ENCODE measurements at regions not wholly inside any gene's neighbourhood (a gene's known extent, or its start where the extent isn't known, plus 50 kb on each side); places are given as distances from the start of the nearest gene placed in this dataset.

GRCh38 chr11:92278791-92279433 is 54.3 kb downstream of the FAT3 start:
- Histone ChIP-seq H2AFZ (ENCODE audit: control insufficient read depth, low read length) (no peak overlapping the region), H3K79me2 (ENCODE audit: control insufficient read depth, insufficient read depth, low read length) (no peaks in the 10 kb centered on the region), H3K9ac (ENCODE audit: control insufficient read depth, extremely low read depth, insufficient read depth, low read length) (no peak overlapping the region), H3K36me3 (ENCODE audit: control insufficient read depth in 2 of 2, extremely low read depth in 1 of 2, insufficient read depth in 2 of 2, low read length in 2 of 2) (no peaks in the 10 kb centered on the region), H3K9me1 (ENCODE audit: control insufficient read depth, extremely low read depth, insufficient read depth, low read length) (no peaks in the 10 kb centered on the region), H3K4me1 (ENCODE audit: control insufficient read depth, extremely low read depth, insufficient read depth, low read length) (peaks cover 2% of the 10 kb centered on the region), H3K9me3 (ENCODE audit: control insufficient read depth, low read depth, low read length) (no peaks in the 10 kb centered on the region), H3K4me2 (ENCODE audit: control insufficient read depth, extremely low read depth, insufficient read depth, low read depth, low read length) (no peak overlapping the region), H3K27me3 (ENCODE audit: control insufficient read depth, extremely low read depth, insufficient read depth, low read length) (no peaks in the 10 kb centered on the region), H4K20me1 (ENCODE audit: control insufficient read depth, extremely low read depth, insufficient read depth, low read length) (no peaks in the 10 kb centered on the region), H3K27ac (ENCODE audit: control insufficient read depth, insufficient read depth, low read length) (no peak overlapping the region), H3K4me3 (ENCODE audit: control insufficient read depth in 2 of 3, extremely low read depth in 1 of 3, insufficient read depth in 2 of 3, low read depth in 1 of 3, low read length in 3 of 3) (no peak overlapping the region)
- DNase-seq (ENCODE audit: low read depth, low spot score) (no peak), FAIRE-seq (no peak)
- dilution Hi-C loops (cut with MboI; ENCODE audit: extremely low pct_ligation_motif_present, low sequenced_read_pairs) = no loop called here
- TF ChIP-seq EZH2 (IDR thresholded peaks at IDR 0.05; ENCODE audit: low read length) = no peak
- TF ChIP-seq, protein P1, sequence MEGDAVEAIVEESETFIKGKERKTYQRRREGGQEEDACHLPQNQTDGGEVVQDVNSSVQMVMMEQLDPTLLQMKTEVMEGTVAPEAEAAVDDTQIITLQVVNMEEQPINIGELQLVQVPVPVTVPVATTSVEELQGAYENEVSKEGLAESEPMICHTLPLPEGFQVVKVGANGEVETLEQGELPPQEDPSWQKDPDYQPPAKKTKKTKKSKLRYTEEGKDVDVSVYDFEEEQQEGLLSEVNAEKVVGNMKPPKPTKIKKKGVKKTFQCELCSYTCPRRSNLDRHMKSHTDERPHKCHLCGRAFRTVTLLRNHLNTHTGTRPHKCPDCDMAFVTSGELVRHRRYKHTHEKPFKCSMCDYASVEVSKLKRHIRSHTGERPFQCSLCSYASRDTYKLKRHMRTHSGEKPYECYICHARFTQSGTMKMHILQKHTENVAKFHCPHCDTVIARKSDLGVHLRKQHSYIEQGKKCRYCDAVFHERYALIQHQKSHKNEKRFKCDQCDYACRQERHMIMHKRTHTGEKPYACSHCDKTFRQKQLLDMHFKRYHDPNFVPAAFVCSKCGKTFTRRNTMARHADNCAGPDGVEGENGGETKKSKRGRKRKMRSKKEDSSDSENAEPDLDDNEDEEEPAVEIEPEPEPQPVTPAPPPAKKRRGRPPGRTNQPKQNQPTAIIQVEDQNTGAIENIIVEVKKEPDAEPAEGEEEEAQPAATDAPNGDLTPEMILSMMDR (optimal IDR thresholded peaks at IDR 0.05 in 1 of 3, IDR thresholded peaks at IDR 0.05 in 1 of 3, conservative IDR thresholded peaks at IDR 0.05 in 1 of 3; ENCODE audit: extremely low read depth in 1 of 3, insufficient read depth in 2 of 3, low read length in 3 of 3) = no peak

DNA sequence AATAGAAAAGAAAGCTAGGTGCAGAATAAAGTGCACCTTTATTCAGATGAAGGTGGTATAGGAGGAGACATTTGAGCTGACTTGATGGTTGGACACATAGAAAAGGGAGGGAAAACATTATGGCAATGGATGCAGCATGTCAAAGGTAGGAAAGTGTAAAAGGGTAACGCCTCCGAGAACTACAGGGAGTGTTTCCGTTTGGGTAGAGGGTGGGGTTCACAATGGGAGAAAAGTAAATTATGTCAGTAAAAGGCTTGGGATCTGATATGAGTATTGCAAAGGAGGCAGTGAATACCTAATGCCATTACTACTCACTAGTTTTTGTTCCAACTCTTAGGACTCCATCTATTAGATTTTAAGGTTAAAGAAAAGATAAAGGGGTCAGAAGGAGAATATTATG is 59.5 kb downstream of the FAT3 start:
- FAIRE-seq = no peak
- dilution Hi-C loops (cut with MboI; ENCODE audit: extremely low pct_ligation_motif_present, low sequenced_read_pairs) = no loop called here

More for the DNA sequence above, 59.5 kb downstream of the FAT3 start:
- Histone ChIP-seq H3K27ac (ENCODE audit: control insufficient read depth, insufficient read depth, low read length) (no peak overlapping the region), H3K36me3 (ENCODE audit: control insufficient read depth in 2 of 2, extremely low read depth in 1 of 2, insufficient read depth in 2 of 2, low read length in 2 of 2) (no peaks in the 10 kb centered on the region), H3K9me3 (ENCODE audit: control insufficient read depth, low read depth, low read length) (no peaks in the 10 kb centered on the region), H3K9me1 (ENCODE audit: control insufficient read depth, extremely low read depth, insufficient read depth, low read length) (no peaks in the 10 kb centered on the region), H3K79me2 (ENCODE audit: control insufficient read depth, insufficient read depth, low read length) (no peaks in the 10 kb centered on the region), H3K4me3 (ENCODE audit: control insufficient read depth in 2 of 3, extremely low read depth in 1 of 3, insufficient read depth in 2 of 3, low read depth in 1 of 3, low read length in 3 of 3) (no peak overlapping the region), H3K27me3 (ENCODE audit: control insufficient read depth, extremely low read depth, insufficient read depth, low read length) (no peaks in the 10 kb centered on the region), H2AFZ (ENCODE audit: control insufficient read depth, low read length) (no peak overlapping the region), H3K4me2 (ENCODE audit: control insufficient read depth, extremely low read depth, insufficient read depth, low read depth, low read length) (no peak overlapping the region), H4K20me1 (ENCODE audit: control insufficient read depth, extremely low read depth, insufficient read depth, low read length) (no peaks in the 10 kb centered on the region), H3K4me1 (ENCODE audit: control insufficient read depth, extremely low read depth, insufficient read depth, low read length) (no peaks in the 10 kb centered on the region), H3K9ac (ENCODE audit: control insufficient read depth, extremely low read depth, insufficient read depth, low read length) (no peak overlapping the region)
- DNase-seq (ENCODE audit: low read depth, low spot score) = no peak
- no peak for TF ChIP-seq EZH2 (IDR thresholded peaks at IDR 0.05; ENCODE audit: low read length)
- TF ChIP-seq, protein P1 (optimal IDR thresholded peaks at IDR 0.05 in 1 of 3, IDR thresholded peaks at IDR 0.05 in 1 of 3, conservative IDR thresholded peaks at IDR 0.05 in 1 of 3; ENCODE audit: extremely low read depth in 1 of 3, insufficient read depth in 2 of 3, low read length in 3 of 3) = no peak

All from keratinocyte (primary cell).